Sigmoid colon (tissue), 6 donors: ENCODE measurements at regions not wholly inside any gene's neighbourhood (a gene's known extent, or its start where the extent isn't known, plus 50 kb on each side); places are given as distances from the start of the nearest gene placed in this dataset.

Experiments
- DNase-seq: peaks from one replicate; pipeline ENCODE4 v3.0.0-alpha.2; 2019
- H3K27ac ChIP-seq, 4 donors: fragments of 200-600 bp; sonication (generic); one replicate each; pipeline ENCODE4 v1.5.1; 2016 to 2019; ENCODE audit warnings: mild to moderate bottlenecking in 1 of 4
- H3K27me3 ChIP-seq, 3 donors: fragments of 200-600 bp; sonication (generic); one replicate each; pipeline ENCODE4 v1.5.1; 2019; ENCODE audit warnings: mild to moderate bottlenecking in 1 of 3
- H3K36me3 ChIP-seq, 4 donors: fragments of 200-600 bp; sonication (generic); one replicate each; pipeline ENCODE4 v1.5.1; 2016 to 2019
- H3K4me1 ChIP-seq, 4 donors: fragments of 200-600 bp; sonication (generic); one replicate each; pipeline ENCODE4 v1.5.1; 2017 to 2019
- H3K4me3 ChIP-seq, 4 donors: fragments of 200-600 bp; sonication (generic); one replicate each; pipeline ENCODE4 v1.5.1; 2017 to 2019; ENCODE audit warnings: mild to moderate bottlenecking in 2 of 4, moderate library complexity in 1 of 4
- H3K9me3 ChIP-seq, 4 donors: fragments of 200-600 bp in 3 of 4; sonication (generic) in 3 of 4; one replicate each; pipeline versions ENCODE4 v1.5.1 to v1.6.1; 2013 to 2019
- CTCF ChIP-seq, 4 experiments: fragments of 450-650 bp in 3 of 4; fragments of 200-600 bp in 1 of 4; IDR thresholded peaks; one replicate each; pipeline ENCODE4 v1.5.1; 2016 to 2019; ENCODE audit warnings: antibody characterized with exemption in 4 of 4, mild to moderate bottlenecking in 3 of 4, moderate library complexity in 2 of 4
- EP300 ChIP-seq, 4 donors: sonication (generic); formaldehyde crosslinking; IDR thresholded peaks; one replicate each; pipeline ENCODE4 v1.6.1; 2017; ENCODE audit warnings: antibody characterized with exemption in 4 of 4
- POLR2A ChIP-seq, 2 donors: fragments of 450-650 bp; IDR thresholded peaks; one replicate each; pipeline ENCODE4 v1.6.1; 2016; ENCODE audit warnings: antibody characterized with exemption in 2 of 2, mild to moderate bottlenecking in 2 of 2, moderate library complexity in 2 of 2
- POLR2AphosphoS5 ChIP-seq, 4 donors: sonication (generic); formaldehyde crosslinking; IDR thresholded peaks; one replicate each; pipeline ENCODE4 v1.6.1; 2017; ENCODE audit warnings: antibody characterized with exemption in 4 of 4
- WGBS, 2 donors: extraction: QIAGEN DNeasy Blood & Tissue Kit; methylation state at CpG; one replicate each; pipeline ENCODE4 v1.1.7; 2013; 5-methylcytosine and 5-hydroxymethylcytosine counted together
- intact Hi-C: fragments of 100-400 bp; cut with DNase I; formaldehyde crosslinking; loops from one replicate; pipeline ENCODE4 v1.15.1; 2023
- donor health status: healthy with polysubstance abuse.
- donor health status: healthy.

- no peak for TF ChIP-seq POLR2AphosphoS5 (IDR thresholded peaks at IDR 0.05)
- no peak for TF ChIP-seq CTCF (IDR thresholded peaks at IDR 0.05)
- Histone ChIP-seq H3K4me1 (no peaks in the 10 kb centered on the region), H3K27ac (no peak overlapping the region), H3K9me3 (no peaks in the 10 kb centered on the region), H3K36me3 (no peaks in the 10 kb centered on the region), H3K27me3 (no peaks in the 10 kb centered on the region), H3K4me3 (no peak overlapping the region)
- DNase-seq: no peak
- intact Hi-C loops: no loop called here
- 83 to 87% methylated on average over 3 of the region's 3 CpGs for WGBS, 2 donors
Observed at GRCh38 chr12:25845415-25845814, 113.1 kb upstream of the RASSF8 start.

GRCh38 chr12:25852792-25853191 lies 105.7 kb upstream of the RASSF8 start:
- Histone ChIP-seq H3K9me3 (no peaks in the 10 kb centered on the region), H3K4me1 (no peaks in the 10 kb centered on the region), H3K4me3 (no peak overlapping the region), H3K36me3 (no peaks in the 10 kb centered on the region), H3K27ac (no peak overlapping the region), H3K27me3 (no peaks in the 10 kb centered on the region)
- TF ChIP-seq CTCF (IDR thresholded peaks at IDR 0.05): no peak
- TF ChIP-seq EP300 (IDR thresholded peaks at IDR 0.05): no peak
- TF ChIP-seq POLR2A (IDR thresholded peaks at IDR 0.05): no peak
- TF ChIP-seq POLR2AphosphoS5 (IDR thresholded peaks at IDR 0.05): no peak
- intact Hi-C loops: no loop called here
- DNase-seq: no peak

DNA sequence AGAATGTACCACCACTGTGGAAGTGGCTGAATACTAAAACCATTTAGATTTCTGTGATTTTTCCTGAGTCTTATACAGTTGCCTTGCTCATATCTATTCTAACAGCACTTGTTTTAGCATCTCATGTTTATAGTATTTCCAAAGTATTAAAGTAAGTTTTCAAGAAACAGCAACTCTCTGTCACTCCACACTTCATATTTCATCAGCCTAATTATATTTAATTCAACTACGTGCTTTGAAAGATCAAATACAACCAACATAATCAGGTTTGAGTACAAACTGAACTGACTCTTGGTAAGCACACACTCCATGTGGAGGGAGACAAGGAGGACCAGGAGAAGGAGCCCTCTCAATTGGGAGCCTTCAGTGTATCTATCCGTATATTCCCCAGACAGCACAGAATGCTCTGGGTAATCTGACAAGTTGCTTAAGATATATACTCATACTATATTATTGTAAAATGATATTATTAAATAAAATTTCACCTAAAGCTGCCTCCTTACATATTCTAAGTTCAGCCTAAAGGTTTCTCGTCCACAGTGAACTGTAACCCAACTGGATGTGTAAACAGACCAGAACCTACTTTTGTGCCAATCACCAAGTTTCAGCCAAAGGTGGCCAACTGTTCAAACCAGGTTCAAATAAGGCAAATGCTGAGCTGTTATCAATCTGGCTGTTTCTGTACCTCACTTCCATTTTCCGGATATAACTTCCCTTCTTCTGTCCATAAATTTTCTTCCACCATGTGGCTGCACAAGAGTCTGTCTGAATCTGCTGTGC lies 105.0 kb upstream of the RASSF8 start:
- intact Hi-C loops: no loop called here
- 59 to 60% methylated on average over 4 of the region's 4 CpGs for WGBS, 2 donors
- no peak for TF ChIP-seq EP300 (IDR thresholded peaks at IDR 0.05)
- TF ChIP-seq POLR2A (IDR thresholded peaks at IDR 0.05): no peak
- TF ChIP-seq POLR2AphosphoS5 (IDR thresholded peaks at IDR 0.05): no peak
- TF ChIP-seq CTCF (IDR thresholded peaks at IDR 0.05): no peak

DNA sequence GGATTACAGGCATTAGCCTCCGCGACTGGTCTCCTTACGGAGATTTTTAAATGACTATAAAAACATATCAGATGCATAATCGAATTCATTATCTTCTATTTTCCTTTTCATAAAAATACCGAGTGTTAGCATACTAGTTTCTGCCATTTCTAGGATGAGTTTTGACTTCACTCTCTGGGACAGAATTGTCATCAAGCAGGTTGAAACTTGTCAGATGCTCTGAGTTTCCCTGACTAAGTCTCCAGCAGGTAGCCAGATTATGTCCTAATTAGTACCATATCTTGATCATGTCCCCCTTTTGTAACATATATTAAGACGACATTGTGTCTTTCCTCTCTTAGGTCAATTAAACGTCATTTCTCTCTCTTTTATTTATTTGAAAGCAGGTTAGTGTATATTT lies 103.5 kb upstream of the RASSF8 start:
- Histone ChIP-seq H3K36me3 (no peaks in the 10 kb centered on the region), H3K9me3 (no peaks in the 10 kb centered on the region), H3K4me1 (no peaks in the 10 kb centered on the region), H3K27me3 (no peaks in the 10 kb centered on the region), H3K27ac (no peak overlapping the region), H3K4me3 (no peak overlapping the region)
- 91 to 93% methylated on average over 7 of the region's 7 CpGs for WGBS, 2 donors
- no peak for TF ChIP-seq CTCF (IDR thresholded peaks at IDR 0.05)
- TF ChIP-seq EP300 (IDR thresholded peaks at IDR 0.05): no peak
- TF ChIP-seq POLR2A (IDR thresholded peaks at IDR 0.05): no peak
- TF ChIP-seq POLR2AphosphoS5 (IDR thresholded peaks at IDR 0.05): no peak
- DNase-seq: no peak
- intact Hi-C loops: no loop called here

More for the DNA sequence above, 105.0 kb upstream of the RASSF8 start:
- DNase-seq: no peak
- Histone ChIP-seq H3K27ac (no peak overlapping the region), H3K4me1 (no peaks in the 10 kb centered on the region), H3K4me3 (no peak overlapping the region), H3K9me3 (no peaks in the 10 kb centered on the region), H3K36me3 (no peaks in the 10 kb centered on the region), H3K27me3 (no peaks in the 10 kb centered on the region)

- Histone ChIP-seq H3K27ac (no peak overlapping the region), H3K9me3 (no peaks in the 10 kb centered on the region), H3K36me3 (no peaks in the 10 kb centered on the region), H3K4me1 (no peaks in the 10 kb centered on the region), H3K27me3 (no peaks in the 10 kb centered on the region), H3K4me3 (no peak overlapping the region)
- 86 to 87% methylated on average over 3 of the region's 3 CpGs for WGBS, 2 donors
- no peak for TF ChIP-seq CTCF (IDR thresholded peaks at IDR 0.05)
- no peak for TF ChIP-seq EP300 (IDR thresholded peaks at IDR 0.05)
- no peak for TF ChIP-seq POLR2AphosphoS5 (IDR thresholded peaks at IDR 0.05)
- intact Hi-C loops: no loop called here
- DNase-seq: no peak
Observed at GRCh38 chr12:25855716-25856115, 102.8 kb upstream of the RASSF8 start.
